WTC11 (cell line): ENCODE measurements at regions not wholly inside any gene's neighbourhood (a gene's known extent, or its start where the extent isn't known, plus 50 kb on each side); places are given as distances from the start of the nearest gene placed in this dataset.

ENCODE experiments used
- ATAC-seq: fragments of 200-7000 bp; cut with Tn5 transposase; 2 replicates; pipeline ENCODE4 v1.10.0; 2021; ENCODE audit warnings: mild to moderate bottlenecking, moderate library complexity
- CTCF ChIA-PET: fragments of 300-600 bp; sonication (Branson Sonifier 250); formaldehyde crosslinking; loops from one replicate; lab custom pipeline; 2021; ENCODE audit warnings: antibody characterized with exemption; lab: Charles Lee
- POLR2A ChIA-PET: fragments of 350-600 bp; sonication (Branson Sonifier 250); formaldehyde crosslinking; loops from one replicate; lab custom pipeline; 2021; ENCODE audit warnings: antibody characterized with exemption; lab: Charles Lee
- DNase-seq: peaks from one replicate; pipeline ENCODE4 v3.0.0; 2021; ENCODE audit warnings: low spot score
- H3K27ac Mint-ChIP-seq: 2 replicates; pipeline ENCODE4 v1.8.0; 2021; ENCODE audit warnings: mixed read lengths
- H3K27me3 Mint-ChIP-seq: 2 replicates; pipeline ENCODE4 v1.8.0; 2021; ENCODE audit warnings: low read depth, mild to moderate bottlenecking, moderate library complexity, mixed read lengths
- H3K36me3 Mint-ChIP-seq: 2 replicates; pipeline ENCODE4 v1.8.0; 2021; ENCODE audit warnings: mixed read lengths
- H3K4me1 Mint-ChIP-seq: 2 replicates; pipeline ENCODE4 v1.8.0; 2022; ENCODE audit warnings: mixed read lengths
- H3K4me3 Mint-ChIP-seq: 2 replicates; pipeline ENCODE4 v1.8.0; 2021; ENCODE audit warnings: mild to moderate bottlenecking, moderate library complexity, mixed read lengths
- H3K9me3 Mint-ChIP-seq: 2 replicates; pipeline ENCODE4 v1.8.0; 2021; ENCODE audit warnings: mixed read lengths
- CBFB ChIP-seq: sonication (generic); formaldehyde crosslinking; IDR thresholded peaks from 2 replicates; pipeline ENCODE4 v1.8.1; 2022; ENCODE audit warnings: mild to moderate bottlenecking, low read depth, missing genetic modification reagents
- CREB1 ChIP-seq: sonication (generic); formaldehyde crosslinking; IDR thresholded peaks from 2 replicates; pipeline ENCODE4 v1.8.0; 2023; ENCODE audit warnings: mild to moderate bottlenecking, missing genetic modification reagents
- ETV6 ChIP-seq: sonication (generic); formaldehyde crosslinking; IDR thresholded peaks from 2 replicates; pipeline ENCODE4 v1.8.1; 2022; ENCODE audit warnings: mild to moderate bottlenecking, missing genetic modification reagents
- GRHL2 ChIP-seq: fragments of 250-450 bp; sonication (Bioruptor Pico); IDR thresholded peaks from 2 replicates; pipeline ENCODE4 v1.8.0; 2022; ENCODE audit warnings: mild to moderate bottlenecking, moderate library complexity; ENCODE audit not compliant: insufficient replicate concordance, severe bottlenecking
- GTF2I ChIP-seq: fragments of 250-450 bp; sonication (Bioruptor Pico); conservative IDR thresholded peaks from 2 replicates; pipeline ENCODE4 v1.4.0; 2021; ENCODE audit warnings: mild to moderate bottlenecking
- HMGA2 ChIP-seq: fragments of 250-450 bp; sonication (Bioruptor Pico); IDR thresholded peaks from 2 replicates; pipeline ENCODE4 v1.4.0; 2021; ENCODE audit warnings: mild to moderate bottlenecking, moderate library complexity
- MXD4 ChIP-seq: fragments of 250-450 bp; sonication (Bioruptor Pico); IDR thresholded peaks from 2 replicates; pipeline ENCODE4 v1.8.0; 2021; ENCODE audit warnings: mild to moderate bottlenecking, moderate library complexity, borderline replicate concordance
- NFE2L1 ChIP-seq: sonication (generic); formaldehyde crosslinking; IDR thresholded peaks from 2 replicates; pipeline ENCODE4 v1.8.1; 2023; ENCODE audit warnings: missing genetic modification reagents
- NR1H2 ChIP-seq: sonication (generic); formaldehyde crosslinking; IDR thresholded peaks from 2 replicates; pipeline ENCODE4 v1.9.0; 2021; ENCODE audit warnings: mild to moderate bottlenecking, moderate library complexity, missing genetic modification reagents
- NR2C2 ChIP-seq: sonication (generic); formaldehyde crosslinking; IDR thresholded peaks from 2 replicates; pipeline ENCODE4 v1.8.0; 2022; ENCODE audit warnings: mild to moderate bottlenecking, missing genetic modification reagents
- OVOL2 ChIP-seq: fragments of 250-450 bp; sonication (Bioruptor Pico); IDR thresholded peaks from 2 replicates; pipeline ENCODE4 v1.9.0; 2021; ENCODE audit warnings: mild to moderate bottlenecking, borderline replicate concordance
- PRRX2 ChIP-seq: fragments of 250-450 bp; sonication (Bioruptor Pico); IDR thresholded peaks from 2 replicates; pipeline ENCODE4 v1.8.0; 2021; ENCODE audit warnings: mild to moderate bottlenecking
- RELA ChIP-seq: sonication (generic); formaldehyde crosslinking; IDR thresholded peaks from 2 replicates; pipeline ENCODE4 v1.8.1; 2022; ENCODE audit warnings: missing genetic modification reagents, mild to moderate bottlenecking, borderline replicate concordance
- RORB ChIP-seq: fragments of 250-450 bp; sonication (Bioruptor Pico); IDR thresholded peaks from 2 replicates; pipeline ENCODE4 v1.9.0; 2021; ENCODE audit warnings: mild to moderate bottlenecking
- ZNF121 ChIP-seq: sonication (generic); formaldehyde crosslinking; IDR thresholded peaks from 2 replicates; pipeline ENCODE4 v1.8.0; 2023; ENCODE audit warnings: missing genetic modification reagents
- TF ChIP-seq, protein P1 (sequence below): sonication (generic); formaldehyde crosslinking; IDR thresholded peaks from 2 replicates; pipeline ENCODE4 v1.8.1; 2023; ENCODE audit warnings: mild to moderate bottlenecking, missing genetic modification reagents, moderate library complexity
- TF ChIP-seq, protein P2 (sequence below): sonication (generic); formaldehyde crosslinking; IDR thresholded peaks from 2 replicates; pipeline ENCODE4 v1.8.0; 2022; ENCODE audit warnings: mild to moderate bottlenecking, missing genetic modification reagents
- TF ChIP-seq, protein P3 (sequence below): sonication (generic); formaldehyde crosslinking; IDR thresholded peaks from 2 replicates; pipeline ENCODE4 v1.8.0; 2022; ENCODE audit warnings: mild to moderate bottlenecking, missing genetic modification reagents
- TF ChIP-seq, protein P4 (sequence below): sonication (generic); formaldehyde crosslinking; IDR thresholded peaks from 2 replicates; pipeline ENCODE4 v1.8.0; 2023; ENCODE audit warnings: missing genetic modification reagents, mild to moderate bottlenecking, borderline replicate concordance

DNA sequence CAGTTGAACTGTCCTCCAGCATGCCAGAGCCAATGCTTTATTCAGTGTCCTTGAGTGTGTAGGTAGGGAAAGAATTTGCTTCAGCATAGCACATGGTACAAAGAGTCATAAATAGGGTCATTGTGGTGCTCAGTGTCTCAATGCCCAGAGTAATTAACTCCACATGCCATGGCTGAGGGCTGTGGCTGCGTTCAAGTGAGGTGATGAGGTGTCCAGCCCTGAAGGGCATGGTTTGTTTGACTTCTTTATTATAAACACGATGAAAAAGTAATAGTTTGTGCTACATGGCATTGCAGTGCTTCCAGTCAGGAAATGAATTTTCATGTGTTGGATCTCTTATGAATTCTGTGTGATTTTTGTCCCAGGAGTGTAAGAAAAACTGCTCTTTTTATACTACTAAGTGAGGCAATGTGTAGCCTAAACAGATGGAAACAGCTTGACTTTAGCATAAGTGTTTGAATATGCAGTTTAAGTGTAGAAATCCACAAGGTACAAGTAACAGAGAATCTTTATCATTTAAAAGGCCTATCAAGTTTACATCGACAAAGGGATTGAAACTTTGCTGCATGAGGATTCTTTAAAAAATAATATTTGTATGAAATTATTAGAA, 507.9 kb upstream of the CDH2 start (continued):
- TF ChIP-seq, protein P1, sequence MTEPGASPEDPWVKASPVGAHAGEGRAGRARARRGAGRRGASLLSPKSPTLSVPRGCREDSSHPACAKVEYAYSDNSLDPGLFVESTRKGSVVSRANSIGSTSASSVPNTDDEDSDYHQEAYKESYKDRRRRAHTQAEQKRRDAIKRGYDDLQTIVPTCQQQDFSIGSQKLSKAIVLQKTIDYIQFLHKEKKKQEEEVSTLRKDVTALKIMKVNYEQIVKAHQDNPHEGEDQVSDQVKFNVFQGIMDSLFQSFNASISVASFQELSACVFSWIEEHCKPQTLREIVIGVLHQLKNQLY (CRISPR knock-in tag) = no peak
- no peak for TF ChIP-seq PRRX2 (CRISPR knock-in tag)
- TF ChIP-seq OVOL2 (CRISPR knock-in tag) = no peak
- TF ChIP-seq NFE2L1 (CRISPR knock-in tag) = no peak
- no peak for TF ChIP-seq GRHL2 (CRISPR knock-in tag)
- TF ChIP-seq ETV6 (CRISPR knock-in tag) = no peak
- no peak for TF ChIP-seq NR1H2

DNA sequence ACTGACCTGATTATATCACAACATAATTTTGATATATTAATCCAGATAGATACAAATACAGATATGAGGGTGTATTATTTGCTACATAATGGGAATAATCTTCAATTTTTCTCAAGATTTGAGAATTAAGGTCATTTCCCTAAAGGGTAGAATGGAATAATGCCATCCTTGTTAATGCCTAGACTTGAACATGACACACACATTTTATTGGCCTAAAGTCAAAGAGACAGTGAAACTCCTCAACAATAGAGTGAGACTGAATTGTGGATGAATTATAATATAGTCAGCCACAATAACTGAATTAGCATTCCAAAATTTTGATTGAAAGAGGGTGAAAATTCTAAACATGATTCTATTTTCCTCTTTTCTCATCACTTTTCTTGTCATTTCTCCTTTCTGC, 506.0 kb upstream of the CDH2 start:
- Mint-ChIP-seq H3K27ac (no peak overlapping the region), H3K9me3 (no peaks in the 10 kb centered on the region), H3K4me1 (peaks cover 33% of the 10 kb centered on the region), H3K4me3 (no peak overlapping the region), H3K36me3 (no peaks in the 10 kb centered on the region), H3K27me3 (no peaks in the 10 kb centered on the region)
- no peak for ATAC-seq
- POLR2A ChIA-PET = no interaction called here
- CTCF ChIA-PET = no interaction called here
- no peak for DNase-seq
- TF ChIP-seq, protein P2, sequence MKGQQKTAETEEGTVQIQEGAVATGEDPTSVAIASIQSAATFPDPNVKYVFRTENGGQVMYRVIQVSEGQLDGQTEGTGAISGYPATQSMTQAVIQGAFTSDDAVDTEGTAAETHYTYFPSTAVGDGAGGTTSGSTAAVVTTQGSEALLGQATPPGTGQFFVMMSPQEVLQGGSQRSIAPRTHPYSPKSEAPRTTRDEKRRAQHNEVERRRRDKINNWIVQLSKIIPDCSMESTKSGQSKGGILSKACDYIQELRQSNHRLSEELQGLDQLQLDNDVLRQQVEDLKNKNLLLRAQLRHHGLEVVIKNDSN (CRISPR knock-in tag) = no peak
- TF ChIP-seq HMGA2 (CRISPR knock-in tag) (no peak), NR2C2 (CRISPR knock-in tag) (no peak), ZNF121 (no peak), CBFB (CRISPR knock-in tag) (no peak), GTF2I (CRISPR knock-in tag) (no peak), RORB (CRISPR knock-in tag) (no peak), CREB1 (CRISPR knock-in tag) (no peak), RELA (CRISPR knock-in tag) (no peak)
- TF ChIP-seq, protein P3, sequence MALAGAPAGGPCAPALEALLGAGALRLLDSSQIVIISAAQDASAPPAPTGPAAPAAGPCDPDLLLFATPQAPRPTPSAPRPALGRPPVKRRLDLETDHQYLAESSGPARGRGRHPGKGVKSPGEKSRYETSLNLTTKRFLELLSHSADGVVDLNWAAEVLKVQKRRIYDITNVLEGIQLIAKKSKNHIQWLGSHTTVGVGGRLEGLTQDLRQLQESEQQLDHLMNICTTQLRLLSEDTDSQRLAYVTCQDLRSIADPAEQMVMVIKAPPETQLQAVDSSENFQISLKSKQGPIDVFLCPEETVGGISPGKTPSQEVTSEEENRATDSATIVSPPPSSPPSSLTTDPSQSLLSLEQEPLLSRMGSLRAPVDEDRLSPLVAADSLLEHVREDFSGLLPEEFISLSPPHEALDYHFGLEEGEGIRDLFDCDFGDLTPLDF = no peak
- TF ChIP-seq, protein P4, sequence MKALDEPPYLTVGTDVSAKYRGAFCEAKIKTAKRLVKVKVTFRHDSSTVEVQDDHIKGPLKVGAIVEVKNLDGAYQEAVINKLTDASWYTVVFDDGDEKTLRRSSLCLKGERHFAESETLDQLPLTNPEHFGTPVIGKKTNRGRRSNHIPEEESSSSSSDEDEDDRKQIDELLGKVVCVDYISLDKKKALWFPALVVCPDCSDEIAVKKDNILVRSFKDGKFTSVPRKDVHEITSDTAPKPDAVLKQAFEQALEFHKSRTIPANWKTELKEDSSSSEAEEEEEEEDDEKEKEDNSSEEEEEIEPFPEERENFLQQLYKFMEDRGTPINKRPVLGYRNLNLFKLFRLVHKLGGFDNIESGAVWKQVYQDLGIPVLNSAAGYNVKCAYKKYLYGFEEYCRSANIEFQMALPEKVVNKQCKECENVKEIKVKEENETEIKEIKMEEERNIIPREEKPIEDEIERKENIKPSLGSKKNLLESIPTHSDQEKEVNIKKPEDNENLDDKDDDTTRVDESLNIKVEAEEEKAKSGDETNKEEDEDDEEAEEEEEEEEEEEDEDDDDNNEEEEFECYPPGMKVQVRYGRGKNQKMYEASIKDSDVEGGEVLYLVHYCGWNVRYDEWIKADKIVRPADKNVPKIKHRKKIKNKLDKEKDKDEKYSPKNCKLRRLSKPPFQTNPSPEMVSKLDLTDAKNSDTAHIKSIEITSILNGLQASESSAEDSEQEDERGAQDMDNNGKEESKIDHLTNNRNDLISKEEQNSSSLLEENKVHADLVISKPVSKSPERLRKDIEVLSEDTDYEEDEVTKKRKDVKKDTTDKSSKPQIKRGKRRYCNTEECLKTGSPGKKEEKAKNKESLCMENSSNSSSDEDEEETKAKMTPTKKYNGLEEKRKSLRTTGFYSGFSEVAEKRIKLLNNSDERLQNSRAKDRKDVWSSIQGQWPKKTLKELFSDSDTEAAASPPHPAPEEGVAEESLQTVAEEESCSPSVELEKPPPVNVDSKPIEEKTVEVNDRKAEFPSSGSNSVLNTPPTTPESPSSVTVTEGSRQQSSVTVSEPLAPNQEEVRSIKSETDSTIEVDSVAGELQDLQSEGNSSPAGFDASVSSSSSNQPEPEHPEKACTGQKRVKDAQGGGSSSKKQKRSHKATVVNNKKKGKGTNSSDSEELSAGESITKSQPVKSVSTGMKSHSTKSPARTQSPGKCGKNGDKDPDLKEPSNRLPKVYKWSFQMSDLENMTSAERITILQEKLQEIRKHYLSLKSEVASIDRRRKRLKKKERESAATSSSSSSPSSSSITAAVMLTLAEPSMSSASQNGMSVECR (CRISPR knock-in tag) = no peak

DNA sequence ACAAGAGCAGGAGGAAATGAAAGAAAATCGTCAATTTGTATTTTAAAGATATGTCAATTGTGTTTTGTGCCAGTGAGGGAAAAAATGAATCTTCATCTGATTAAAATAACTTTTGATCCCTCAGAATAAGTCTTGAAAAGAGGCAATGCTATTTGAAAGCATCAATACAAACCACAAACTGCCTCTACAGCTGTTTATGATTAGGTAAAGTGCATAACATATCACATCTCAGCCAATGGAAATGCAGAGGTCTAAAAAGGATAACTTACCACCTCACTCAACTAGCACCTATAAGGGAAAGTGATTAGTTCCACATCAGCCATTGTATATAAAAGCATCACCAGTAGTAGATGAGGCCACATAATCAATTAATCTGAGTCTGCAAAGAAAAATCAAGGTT, 492.2 kb upstream of the CDH2 start:
- Mint-ChIP-seq H3K4me3 (no peak overlapping the region), H3K36me3 (no peaks in the 10 kb centered on the region), H3K27me3 (no peaks in the 10 kb centered on the region), H3K27ac (no peak overlapping the region), H3K9me3 (peaks cover 4% of the 10 kb centered on the region; the same call in 1 of the 2 replicates), H3K4me1 (no peaks in the 10 kb centered on the region)
- POLR2A ChIA-PET = no interaction called here
- CTCF ChIA-PET = no interaction called here
- DNase-seq (no peak), ATAC-seq (no peak)
- TF ChIP-seq MXD4 (CRISPR knock-in tag) = no peak
